ENCODE measurements at regions not wholly inside any gene's neighbourhood (a gene's known extent, or its start where the extent isn't known, plus 50 kb on each side); places are given as distances from the start of the nearest gene placed in this dataset.

DNA sequence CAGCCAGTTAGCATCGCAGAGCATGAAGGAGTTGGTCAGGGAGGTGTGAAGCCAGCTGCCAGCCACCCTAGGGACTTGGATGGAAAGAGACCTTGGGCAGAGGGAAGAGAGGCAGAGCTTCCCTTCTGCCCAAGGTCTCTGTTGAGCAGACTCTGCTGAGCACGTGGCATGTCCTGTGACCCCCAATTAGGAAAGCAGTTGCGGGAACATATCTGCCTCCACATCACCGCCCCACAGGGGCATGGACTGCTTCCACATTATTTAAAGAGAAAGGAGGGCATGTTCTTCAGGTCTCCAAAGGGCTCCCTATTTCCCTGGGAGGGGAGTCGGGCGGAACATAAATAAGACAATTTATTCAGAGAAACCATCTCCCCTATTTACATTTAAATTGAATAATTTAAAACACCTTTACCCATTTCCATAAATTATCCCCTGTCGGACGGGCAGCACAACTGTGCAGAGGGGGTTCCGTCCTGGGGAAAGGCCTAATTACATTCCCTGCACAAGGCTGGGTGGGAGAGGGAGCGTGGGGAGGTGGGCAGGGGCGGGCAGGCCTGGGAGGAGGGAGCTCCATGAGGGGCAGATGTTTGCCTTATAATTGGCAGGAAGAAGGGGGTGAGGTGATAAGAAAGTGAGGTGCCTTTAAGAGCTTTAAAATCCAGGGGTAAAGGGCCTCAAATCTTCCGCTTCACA, 88.8 kb upstream of the THY1 start:
- intact Hi-C loops (cut with DNase I), result no loop called here
- H3K36me3 ChIP-seq, result no peaks in the 10 kb centered on the region
- H3K27ac ChIP-seq, result no peak overlapping the region
- TF ChIP-seq, protein P1, sequence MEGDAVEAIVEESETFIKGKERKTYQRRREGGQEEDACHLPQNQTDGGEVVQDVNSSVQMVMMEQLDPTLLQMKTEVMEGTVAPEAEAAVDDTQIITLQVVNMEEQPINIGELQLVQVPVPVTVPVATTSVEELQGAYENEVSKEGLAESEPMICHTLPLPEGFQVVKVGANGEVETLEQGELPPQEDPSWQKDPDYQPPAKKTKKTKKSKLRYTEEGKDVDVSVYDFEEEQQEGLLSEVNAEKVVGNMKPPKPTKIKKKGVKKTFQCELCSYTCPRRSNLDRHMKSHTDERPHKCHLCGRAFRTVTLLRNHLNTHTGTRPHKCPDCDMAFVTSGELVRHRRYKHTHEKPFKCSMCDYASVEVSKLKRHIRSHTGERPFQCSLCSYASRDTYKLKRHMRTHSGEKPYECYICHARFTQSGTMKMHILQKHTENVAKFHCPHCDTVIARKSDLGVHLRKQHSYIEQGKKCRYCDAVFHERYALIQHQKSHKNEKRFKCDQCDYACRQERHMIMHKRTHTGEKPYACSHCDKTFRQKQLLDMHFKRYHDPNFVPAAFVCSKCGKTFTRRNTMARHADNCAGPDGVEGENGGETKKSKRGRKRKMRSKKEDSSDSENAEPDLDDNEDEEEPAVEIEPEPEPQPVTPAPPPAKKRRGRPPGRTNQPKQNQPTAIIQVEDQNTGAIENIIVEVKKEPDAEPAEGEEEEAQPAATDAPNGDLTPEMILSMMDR (IDR thresholded peaks at IDR 0.05), result no peak
- H3K27me3 ChIP-seq, result no peaks in the 10 kb centered on the region
- H3K4me1 ChIP-seq, result no peaks in the 10 kb centered on the region
- DNase-seq (ENCODE audit: low spot score in 2 of 2), result no peak
- H3K4me3 ChIP-seq, result no peak overlapping the region
- H3K9me3 ChIP-seq, result no peaks in the 10 kb centered on the region

DNA sequence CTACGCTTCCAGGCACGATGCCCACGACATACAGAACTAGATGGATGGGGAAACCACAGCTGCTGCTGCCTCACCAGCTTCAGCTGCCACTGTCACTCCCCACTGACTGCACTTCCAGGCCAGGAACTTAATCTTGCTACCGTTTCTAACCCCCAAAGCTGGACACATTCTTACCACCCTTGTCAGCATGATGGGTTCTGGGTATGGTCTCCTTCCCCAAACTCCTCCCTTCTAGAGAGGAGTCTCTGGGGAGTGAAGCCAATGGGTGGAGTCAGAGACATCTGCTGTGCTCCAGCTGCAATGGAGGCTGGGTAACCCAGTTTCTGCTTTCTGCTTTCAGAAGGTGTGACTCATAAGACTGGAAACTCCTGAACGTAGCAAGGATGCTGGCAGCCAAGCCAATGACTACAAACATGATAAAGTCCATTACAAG, 87.0 kb upstream of the THY1 start:
- TF ChIP-seq, protein P1 (IDR thresholded peaks at IDR 0.05), result no peak
- intact Hi-C loops (cut with DNase I), result no loop called here
- no peaks in the 10 kb centered on the region for H3K27me3 ChIP-seq
- DNase-seq (ENCODE audit: low spot score in 2 of 2), result peak in 1 of 2 donors; percentile 70
- no peaks in the 10 kb centered on the region for H3K9me3 ChIP-seq
- no peaks in the 10 kb centered on the region for H3K4me1 ChIP-seq
- no peaks in the 10 kb centered on the region for H3K36me3 ChIP-seq
- no peak overlapping the region for H3K4me3 ChIP-seq
- H3K27ac ChIP-seq, result no peak overlapping the region

DNA sequence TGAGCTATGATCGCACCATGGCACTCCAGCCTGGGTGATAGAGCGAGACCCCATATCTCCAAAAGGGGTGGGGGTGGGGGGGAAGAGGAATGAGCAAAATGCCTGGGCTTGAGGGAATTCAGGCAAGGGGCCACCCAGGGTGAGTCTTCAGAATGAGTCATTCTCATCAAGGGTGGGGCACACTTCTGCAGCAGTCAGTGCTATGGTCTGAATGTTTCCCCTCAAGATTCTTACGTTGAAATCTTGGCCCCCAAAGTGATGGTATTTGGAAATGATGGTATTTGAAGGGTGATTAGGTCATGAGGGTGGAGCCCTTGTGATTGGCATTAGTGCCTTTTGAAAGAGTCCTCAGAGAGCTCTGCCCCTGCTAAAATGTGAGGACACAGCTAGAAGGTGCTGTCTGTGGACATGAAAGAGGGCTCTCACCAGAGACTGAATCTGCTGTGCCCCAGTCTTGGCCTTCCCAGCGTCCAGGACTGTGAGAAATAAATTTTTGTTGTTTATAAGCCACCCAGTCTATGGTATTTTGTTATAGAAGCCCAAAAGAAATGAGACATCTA, 86.4 kb upstream of the THY1 start:
- H3K27ac ChIP-seq, result no peak overlapping the region
- H3K4me1 ChIP-seq, result no peaks in the 10 kb centered on the region
- no peaks in the 10 kb centered on the region for H3K27me3 ChIP-seq
- intact Hi-C loops (cut with DNase I), result no loop called here
- H3K36me3 ChIP-seq, result no peaks in the 10 kb centered on the region
- TF ChIP-seq, protein P1 (IDR thresholded peaks at IDR 0.05), result no peak
- H3K9me3 ChIP-seq, result no peaks in the 10 kb centered on the region
- DNase-seq (ENCODE audit: low spot score in 2 of 2), result no peak
- no peak overlapping the region for H3K4me3 ChIP-seq

DNA sequence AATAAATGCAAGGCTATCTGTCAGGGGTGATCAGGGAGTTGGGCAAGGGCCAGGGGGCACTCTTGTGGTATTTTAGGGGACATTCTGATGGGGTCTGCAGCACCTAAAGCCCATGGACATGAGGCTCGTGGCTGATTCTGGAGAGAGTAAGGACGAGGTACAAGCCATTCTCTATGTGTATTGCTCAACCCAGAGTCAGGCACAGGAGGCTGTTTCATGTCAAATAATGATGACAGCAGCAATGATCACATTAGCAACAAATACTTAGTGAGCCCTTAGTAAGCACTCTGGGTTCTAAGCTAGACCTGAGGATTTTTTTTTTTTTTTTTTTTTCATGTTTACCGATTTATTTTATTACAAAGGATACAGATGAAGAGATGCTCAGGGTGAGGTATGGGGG, 83.5 kb upstream of the THY1 start:
- TF ChIP-seq, protein P1 (IDR thresholded peaks at IDR 0.05), result no peak
- no peaks in the 10 kb centered on the region for H3K9me3 ChIP-seq
- intact Hi-C loops (cut with DNase I), result no loop called here
- no peaks in the 10 kb centered on the region for H3K36me3 ChIP-seq
- H3K4me3 ChIP-seq, result no peak overlapping the region
- H3K27me3 ChIP-seq, result no peaks in the 10 kb centered on the region
- DNase-seq (ENCODE audit: low spot score in 2 of 2), result no peak
- H3K27ac ChIP-seq, result no peak overlapping the region
- no peaks in the 10 kb centered on the region for H3K4me1 ChIP-seq

DNA sequence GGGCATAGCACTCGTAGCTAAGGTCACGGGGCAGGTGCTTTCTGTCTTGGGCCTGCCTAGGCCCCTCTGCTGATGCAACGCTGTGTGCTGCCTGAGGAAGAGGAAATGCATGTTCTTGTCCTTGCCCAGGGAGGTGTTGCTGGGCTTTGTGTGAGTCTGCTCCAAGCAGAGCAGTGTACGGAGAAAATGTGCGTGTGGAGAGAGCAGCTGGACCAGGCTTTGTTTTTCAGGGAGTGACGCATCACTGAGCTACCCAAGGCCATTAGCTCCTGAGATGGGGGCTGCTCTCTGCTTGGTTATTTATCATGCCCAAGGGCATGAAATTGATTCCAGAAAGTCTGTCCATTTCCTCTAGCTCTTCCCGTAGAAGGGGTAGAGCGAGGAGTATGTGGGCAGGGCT, 82.9 kb upstream of the THY1 start:
- TF ChIP-seq, protein P1 (IDR thresholded peaks at IDR 0.05), result no peak
- H3K36me3 ChIP-seq, result no peaks in the 10 kb centered on the region
- H3K27ac ChIP-seq, result no peak overlapping the region
- intact Hi-C loops (cut with DNase I), result no loop called here
- H3K9me3 ChIP-seq, result no peaks in the 10 kb centered on the region
- DNase-seq (ENCODE audit: low spot score in 2 of 2), result no peak
- H3K27me3 ChIP-seq, result no peaks in the 10 kb centered on the region
- no peaks in the 10 kb centered on the region for H3K4me1 ChIP-seq
- H3K4me3 ChIP-seq, result no peak overlapping the region

Measured in ascending aorta (tissue), 2 donors.